ENCODE measurements at regions not wholly inside any gene's neighbourhood (a gene's known extent, or its start where the extent isn't known, plus 50 kb on each side); places are given as distances from the start of the nearest gene placed in this dataset.

- 88 to 91% methylated on average over 10 of the region's 10 CpGs for WGBS, 2 donors
- Histone ChIP-seq H3K27me3 (no peaks in the 10 kb centered on the region), H3K36me3 (no peaks in the 10 kb centered on the region), H3K4me3 (no peak overlapping the region), H3K27ac (no peak overlapping the region), H3K4me1 (no peaks in the 10 kb centered on the region), H3K9me3 (peaks cover 0 to 10% (median 1%) of the 10 kb centered on the region in 4 donors)
- no peak for DNase-seq
- no peak for TF ChIP-seq POLR2AphosphoS5 (IDR thresholded peaks at IDR 0.05)
- TF ChIP-seq POLR2A (IDR thresholded peaks at IDR 0.05) = no peak
- TF ChIP-seq CTCF (IDR thresholded peaks at IDR 0.05) = no peak
- no peak for TF ChIP-seq EP300 (IDR thresholded peaks at IDR 0.05)
- intact Hi-C loops (cut with DNase I) = no loop called here
Observed at GRCh38 chr11:97367406-97368083, 977.7 kb downstream of the JRKL start.

GRCh38 chr11:97389270-97389669, 999.5 kb downstream of the JRKL start:
- peaks cover 0 to 2% (median 0%) of the 10 kb centered on the region in 4 donors for H3K9me3 ChIP-seq
- no peaks in the 10 kb centered on the region for H3K4me1 ChIP-seq
- WGBS, 2 donors = 18 to 29% methylated on average over 2 of the region's 2 CpGs
- H3K27ac ChIP-seq = no peak overlapping the region
- TF ChIP-seq CTCF (IDR thresholded peaks at IDR 0.05) = no peak
- TF ChIP-seq POLR2A (IDR thresholded peaks at IDR 0.05) = no peak
- TF ChIP-seq EP300 (IDR thresholded peaks at IDR 0.05) = no peak
- no peak for TF ChIP-seq POLR2AphosphoS5 (IDR thresholded peaks at IDR 0.05)
- no peak for DNase-seq
- no peak overlapping the region for H3K4me3 ChIP-seq
- no peaks in the 10 kb centered on the region for H3K27me3 ChIP-seq
- intact Hi-C loops (cut with DNase I) = no loop called here
- no peaks in the 10 kb centered on the region for H3K36me3 ChIP-seq

GRCh38 chr11:97398246-97398645, 1008.4 kb downstream of the JRKL start:
- H3K4me3 ChIP-seq = no peak overlapping the region
- no peak overlapping the region for H3K27ac ChIP-seq
- DNase-seq = no peak
- WGBS, 2 donors = 54 to 79% methylated on average over 4 of the region's 4 CpGs
- H3K9me3 ChIP-seq = no peaks in the 10 kb centered on the region
- no peaks in the 10 kb centered on the region for H3K4me1 ChIP-seq
- H3K36me3 ChIP-seq = no peaks in the 10 kb centered on the region
- intact Hi-C loops (cut with DNase I) = no loop called here
- no peak for TF ChIP-seq POLR2A (IDR thresholded peaks at IDR 0.05)
- TF ChIP-seq POLR2AphosphoS5 (IDR thresholded peaks at IDR 0.05) = no peak
- TF ChIP-seq EP300 (IDR thresholded peaks at IDR 0.05) = no peak
- no peak for TF ChIP-seq CTCF (IDR thresholded peaks at IDR 0.05)
- H3K27me3 ChIP-seq = no peaks in the 10 kb centered on the region

GRCh38 chr11:97409141-97409540, 1019.3 kb downstream of the JRKL start:
- no peak for DNase-seq
- H3K4me1 ChIP-seq = no peaks in the 10 kb centered on the region
- no peaks in the 10 kb centered on the region for H3K27me3 ChIP-seq
- H3K27ac ChIP-seq = no peak overlapping the region
- intact Hi-C loops (cut with DNase I) = no loop called here
- no peaks in the 10 kb centered on the region for H3K36me3 ChIP-seq
- TF ChIP-seq POLR2A (IDR thresholded peaks at IDR 0.05) = no peak
- TF ChIP-seq CTCF (IDR thresholded peaks at IDR 0.05) = no peak
- TF ChIP-seq POLR2AphosphoS5 (IDR thresholded peaks at IDR 0.05) = no peak
- TF ChIP-seq EP300 (IDR thresholded peaks at IDR 0.05) = no peak
- WGBS, 2 donors = 68 to 83% methylated on average over 1 of the region's 1 CpG
- H3K9me3 ChIP-seq = peaks cover 0 to 5% (median 4%) of the 10 kb centered on the region in 4 donors
- H3K4me3 ChIP-seq = no peak overlapping the region

- Histone ChIP-seq H3K4me1 (no peaks in the 10 kb centered on the region), H3K27ac (no peak overlapping the region), H3K36me3 (no peaks in the 10 kb centered on the region), H3K27me3 (no peaks in the 10 kb centered on the region), H3K9me3 (peaks cover 0 to 2% (median 1%) of the 10 kb centered on the region in 4 donors), H3K4me3 (no peak overlapping the region)
- 68 to 74% methylated on average over 2 of the region's 2 CpGs for WGBS, 2 donors
- intact Hi-C loops (cut with DNase I) = no loop called here
- DNase-seq = no peak
- no peak for TF ChIP-seq POLR2A (IDR thresholded peaks at IDR 0.05)
- no peak for TF ChIP-seq CTCF (IDR thresholded peaks at IDR 0.05)
- no peak for TF ChIP-seq POLR2AphosphoS5 (IDR thresholded peaks at IDR 0.05)
- no peak for TF ChIP-seq EP300 (IDR thresholded peaks at IDR 0.05)
Observed at GRCh38 chr11:97414801-97415200, 1025.0 kb downstream of the JRKL start.

All from sigmoid colon (tissue), 6 donors.